GM12892 (cell line): ENCODE measurements at regions not wholly inside any gene's neighbourhood (a gene's known extent, or its start where the extent isn't known, plus 50 kb on each side); places are given as distances from the start of the nearest gene placed in this dataset.

Experiments used
- POLR2AphosphoS5 ChIP-seq: IDR thresholded peaks from 2 replicates; pipeline ENCODE4 v1.6.1; 2011; ENCODE audit warnings: low read depth, low read length, control low read depth
- TAF1 ChIP-seq: IDR thresholded peaks from 2 replicates; pipeline ENCODE4 v1.6.1; 2011; ENCODE audit warnings: low read depth, mild to moderate bottlenecking, control low read depth, low read length, borderline replicate concordance

DNA sequence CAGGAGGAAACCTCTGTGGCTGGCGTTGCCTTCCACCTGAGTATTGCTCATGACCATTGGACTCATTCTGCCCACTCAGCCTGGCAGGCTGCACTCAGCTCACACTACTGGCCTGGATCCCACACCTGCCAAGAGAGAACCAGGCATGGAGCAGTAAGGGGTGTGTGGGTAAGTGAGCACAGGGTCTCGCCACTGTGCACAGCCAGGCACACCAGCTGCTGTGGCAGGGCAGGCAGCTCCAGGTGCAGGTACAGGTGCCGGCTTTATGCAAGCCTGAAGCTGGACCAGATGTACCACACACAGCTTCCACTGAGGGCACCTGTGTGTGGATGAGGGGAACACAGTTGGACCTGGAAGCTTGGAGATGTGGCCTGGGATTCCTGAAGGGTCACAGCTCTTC lies 295.2 kb upstream of the SNX7 start:
- no peak for TF ChIP-seq TAF1
- no peak for TF ChIP-seq POLR2AphosphoS5
